NCI-H774 (cell line): ENCODE measurements at regions not wholly inside any gene's neighbourhood (a gene's known extent, or its start where the extent isn't known, plus 50 kb on each side); places are given as distances from the start of the nearest gene placed in this dataset.
"Not testable (repeated sequence)": the region's sequence is repeated elsewhere in the genome, so short reads cannot be mapped to it uniquely, and the experiment has no call there.

Experiments
- DNase-seq: peaks from one replicate; lab custom pipeline; 2025; lab: John Stamatoyannopoulos, UW

DNA sequence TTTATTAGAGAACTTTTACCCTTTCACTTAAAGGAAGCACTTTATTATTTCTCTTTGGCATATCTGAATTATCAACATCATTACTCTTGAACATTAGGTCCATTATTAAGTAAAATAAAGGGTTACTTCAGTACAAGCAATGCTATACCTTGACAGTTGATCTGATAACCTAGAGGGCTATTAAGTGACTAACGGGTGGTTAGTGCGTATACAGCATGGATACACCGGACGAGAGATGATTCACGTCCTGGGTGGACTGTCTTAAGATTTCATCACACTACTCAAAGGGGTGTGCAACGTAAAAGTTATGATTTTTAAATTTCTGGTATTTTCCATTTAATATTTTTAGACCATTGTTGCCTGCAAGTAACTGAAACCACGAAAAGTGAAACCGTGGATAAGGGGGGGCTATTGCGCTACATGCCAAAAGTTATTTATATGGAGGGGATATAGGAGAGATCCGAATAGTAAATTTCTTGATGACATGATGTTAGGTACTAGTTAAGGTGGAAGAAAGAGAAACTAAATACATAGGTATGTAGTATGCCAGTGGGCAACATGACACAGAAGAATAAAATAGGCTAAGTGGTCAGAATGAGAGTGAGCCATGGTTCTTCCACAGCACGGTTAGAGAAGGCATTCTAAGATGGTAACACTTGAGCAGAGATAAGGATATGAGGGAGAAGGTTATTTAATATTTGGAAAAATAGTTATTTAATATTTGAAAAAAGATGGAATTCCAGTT, 230.8 kb upstream of the ANKRD50 start:
- DNase-seq: no peak

DNA sequence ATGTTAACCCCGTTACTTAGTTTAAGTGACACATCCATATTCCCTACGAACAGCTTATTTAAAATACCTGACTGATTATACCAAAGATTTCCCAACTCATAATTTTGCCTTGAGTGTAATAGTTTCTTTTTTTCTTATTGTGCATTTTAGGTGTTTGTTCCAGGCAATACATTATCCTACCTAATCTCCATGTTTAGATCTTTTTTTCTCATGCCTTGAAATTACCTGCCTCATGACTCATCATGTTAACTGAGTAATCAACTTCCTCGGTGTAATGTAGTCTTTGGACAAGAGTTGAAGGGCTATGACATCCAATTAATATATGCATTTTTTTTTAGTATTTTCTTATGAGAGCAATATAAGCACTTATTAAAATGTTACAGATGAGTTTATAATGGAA, 228.7 kb upstream of the ANKRD50 start:
- no peak for DNase-seq

DNA sequence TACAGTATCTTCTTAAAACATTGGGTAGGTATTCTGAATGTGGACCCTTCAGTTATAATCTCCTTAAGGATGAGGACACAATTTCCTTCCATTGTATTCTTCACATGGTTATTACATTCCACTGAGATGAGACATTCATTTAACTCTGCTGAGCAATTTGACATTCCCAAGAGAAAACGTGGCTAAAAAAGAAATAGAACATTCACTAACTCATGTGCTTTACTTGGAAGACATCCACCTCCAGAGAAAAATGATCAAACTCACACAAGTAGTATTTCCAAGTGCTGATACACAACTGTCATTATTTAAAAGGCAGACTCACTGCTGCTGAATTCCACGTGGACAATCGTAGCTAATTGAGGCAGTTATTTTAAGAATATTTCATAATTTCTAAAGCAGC, 227.9 kb upstream of the ANKRD50 start:
- DNase-seq: no peak

GRCh38 chr4:124939908-124940307, 227.4 kb upstream of the ANKRD50 start:
- DNase-seq: no peak

- DNase-seq: no peak
Measured at GRCh38 chr4:124938836-124939235, 226.3 kb upstream of the ANKRD50 start.

GRCh38 chr4:124937993-124938392, 225.5 kb upstream of the ANKRD50 start:
- DNase-seq: no peak

DNA sequence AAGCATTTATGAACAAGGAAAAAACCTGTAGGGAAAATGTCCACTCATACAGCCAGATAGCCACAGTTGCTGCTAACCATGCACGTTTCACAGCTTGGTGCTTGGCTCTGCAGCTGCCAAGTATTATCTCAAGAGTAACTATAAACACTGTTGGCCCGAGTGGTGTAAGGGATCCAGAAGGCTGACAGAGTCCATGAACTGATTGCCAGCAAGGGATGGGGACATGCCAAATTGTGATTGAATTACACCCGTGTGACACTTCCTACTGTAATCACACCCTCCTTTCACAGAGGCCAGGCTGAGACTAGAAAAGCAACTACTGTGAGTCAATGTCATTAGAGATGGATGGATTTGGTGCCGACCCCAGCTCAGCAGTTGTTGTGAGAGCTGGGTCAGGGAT, 223.9 kb upstream of the ANKRD50 start:
- peak; percentile 38 for DNase-seq

GRCh38 chr4:124934916-124935315, 222.4 kb upstream of the ANKRD50 start:
- DNase-seq: no peak

DNA sequence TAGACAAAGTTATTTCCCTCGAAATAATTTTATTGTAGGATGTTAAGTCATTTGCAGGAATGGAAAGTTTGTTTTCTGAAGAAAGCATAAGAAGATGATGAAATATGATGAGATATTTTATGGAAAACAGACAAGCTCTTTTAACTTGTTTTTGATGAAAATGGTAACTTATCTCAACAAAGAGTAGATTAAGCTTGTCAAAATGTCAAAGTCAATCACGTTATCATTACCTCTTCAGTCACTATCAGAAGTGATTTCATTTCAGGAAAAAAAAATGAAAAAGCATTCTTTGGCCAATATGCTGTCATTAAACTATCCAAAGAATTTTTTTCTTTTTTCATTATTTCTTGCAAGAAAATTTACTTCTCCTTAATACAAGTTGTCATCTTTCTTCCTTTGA, 221.0 kb upstream of the ANKRD50 start:
- no peak for DNase-seq

DNA sequence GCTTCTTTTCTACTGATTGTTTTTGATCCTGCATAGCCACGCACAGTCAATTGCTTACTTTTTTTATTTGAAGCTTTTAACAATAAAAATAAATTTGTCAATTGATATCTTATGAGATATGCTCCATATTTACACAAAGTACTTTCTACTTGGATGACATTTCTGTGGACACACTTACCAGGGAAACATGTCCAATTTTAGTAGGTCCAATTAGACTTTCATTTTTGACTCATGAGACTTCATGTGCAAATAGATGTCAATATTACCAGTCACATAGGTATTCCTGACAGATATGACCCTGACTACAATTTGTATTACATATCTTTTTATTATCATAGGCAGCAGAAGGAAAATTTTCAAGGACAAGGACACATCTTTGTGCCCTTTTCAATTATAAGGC, 219.9 kb upstream of the ANKRD50 start:
- DNase-seq: no peak

DNA sequence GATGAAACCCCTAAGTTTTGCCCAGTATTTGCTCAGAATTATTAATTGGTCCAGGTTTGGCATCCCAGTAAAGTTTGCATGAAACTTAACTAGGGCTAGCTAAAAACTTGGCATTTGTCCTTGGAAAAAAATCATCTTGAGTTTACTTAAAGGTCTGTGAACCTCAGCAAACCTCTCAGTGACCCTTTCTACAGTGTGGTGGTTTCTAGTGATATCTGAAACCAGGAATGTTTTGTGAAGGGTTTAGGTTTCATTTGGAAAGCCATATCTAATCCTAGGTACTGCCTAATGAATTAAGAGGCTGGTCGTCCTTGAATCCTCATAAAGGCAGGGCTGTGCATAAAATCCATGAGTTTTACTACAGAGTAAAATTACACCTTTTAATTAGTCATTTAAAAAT, 218.5 kb upstream of the ANKRD50 start:
- DNase-seq: no peak

DNA sequence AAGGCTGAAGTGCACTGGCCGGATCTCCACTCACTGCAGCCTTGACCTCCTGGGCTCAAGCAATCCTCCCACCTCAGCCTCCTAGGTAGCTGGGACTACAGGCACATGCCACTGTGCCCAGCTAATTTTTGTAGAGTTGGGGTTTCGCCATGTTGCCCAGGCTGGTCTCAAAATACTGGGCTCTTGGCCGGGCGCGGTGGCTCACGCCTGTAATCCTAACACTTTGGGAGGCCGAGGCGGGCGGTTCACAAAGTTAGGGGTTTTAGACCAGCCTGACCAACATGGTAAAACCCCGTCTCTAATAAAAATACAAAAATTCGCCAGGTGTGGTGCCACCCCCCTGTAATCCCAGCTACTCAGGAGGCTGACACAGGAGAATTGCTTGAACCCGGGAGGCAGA, 210.2 kb upstream of the ANKRD50 start:
- not testable (repeated sequence) for DNase-seq

DNA sequence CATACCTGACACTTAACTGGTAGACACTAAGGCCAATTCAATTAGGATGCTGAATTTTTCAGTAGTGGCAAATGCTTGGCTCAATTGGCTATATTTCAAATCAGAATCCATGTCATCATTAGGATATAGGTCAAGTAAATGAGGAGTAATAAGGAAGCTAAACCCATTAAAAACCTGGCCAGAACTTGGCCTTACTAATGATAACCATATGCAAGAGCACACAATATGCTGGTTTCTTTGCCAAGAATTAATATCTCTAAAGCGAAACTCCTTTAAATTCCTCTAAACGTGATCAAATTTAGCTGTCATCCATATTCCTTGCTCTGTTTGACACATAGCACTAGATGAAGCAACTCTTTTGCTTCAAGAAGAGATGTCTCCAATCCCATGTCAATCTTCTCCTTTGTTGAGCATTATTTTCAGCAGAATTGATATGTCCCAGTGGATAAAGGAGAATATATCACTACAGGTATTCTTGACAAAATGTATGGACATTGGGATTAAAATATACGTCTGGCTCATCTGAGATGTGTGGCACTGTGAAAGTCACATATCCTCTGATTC, 206.1 kb upstream of the ANKRD50 start:
- DNase-seq: no peak

DNA sequence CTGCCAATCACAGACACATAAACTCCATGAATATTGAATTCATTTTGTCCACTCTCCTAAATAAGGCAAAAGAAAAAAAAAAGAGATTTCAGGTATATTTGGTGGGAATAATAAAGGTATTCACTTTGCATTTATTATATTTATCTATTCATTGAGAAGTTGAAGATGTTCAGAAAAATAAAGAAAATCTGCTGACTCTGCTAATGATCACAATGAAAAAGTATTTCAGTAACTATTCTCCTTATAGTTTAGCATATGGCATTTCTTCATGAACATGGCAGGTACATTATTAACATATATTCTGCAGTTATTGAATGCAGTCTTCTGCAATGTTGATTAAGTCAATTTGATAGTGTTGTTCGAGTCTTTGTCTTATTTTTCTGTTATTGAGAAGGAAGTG, 202.5 kb upstream of the ANKRD50 start:
- DNase-seq: no peak

- DNase-seq: no peak
Measured at GRCh38 chr4:124913237-124913636, 200.7 kb upstream of the ANKRD50 start.

DNA sequence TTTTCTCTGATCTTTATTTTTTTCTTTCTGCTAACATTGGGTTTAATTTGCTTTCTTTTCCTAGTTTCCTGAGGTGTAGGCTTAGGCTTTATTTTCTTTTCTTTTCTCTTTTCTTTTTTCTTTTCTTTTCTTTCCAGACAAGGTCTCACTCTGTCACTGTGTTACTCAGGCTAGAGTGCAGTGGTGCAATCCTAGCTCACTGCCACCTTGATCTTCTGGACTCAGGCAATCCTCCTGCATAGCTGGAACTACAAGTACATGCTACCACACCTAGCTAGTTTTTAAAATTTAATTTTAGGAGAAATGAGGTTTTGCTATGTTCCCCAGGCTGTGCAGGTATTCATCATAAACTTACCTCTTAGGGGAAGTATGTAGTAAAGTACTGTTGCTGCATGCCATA, 197.8 kb upstream of the ANKRD50 start:
- DNase-seq: no peak

DNA sequence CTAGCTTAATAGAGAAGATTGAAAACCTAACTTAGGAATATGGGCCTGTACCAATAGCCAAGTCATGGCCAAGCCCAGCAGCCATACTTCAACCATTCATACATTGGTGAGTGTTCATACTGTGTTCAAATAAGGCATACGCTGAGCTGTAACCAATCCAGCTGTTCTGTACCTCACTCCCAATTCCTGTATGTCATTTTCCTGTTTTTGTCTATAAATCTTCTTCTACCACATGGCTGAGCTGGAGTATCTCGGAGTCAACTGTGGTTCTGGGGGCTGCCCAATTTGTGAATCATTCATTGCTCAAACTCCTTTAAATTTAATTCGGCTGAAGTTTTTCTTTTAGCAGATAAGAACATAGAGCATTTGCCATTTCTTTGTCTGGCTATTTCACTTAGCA, 195.3 kb upstream of the ANKRD50 start:
- DNase-seq: no peak

GRCh38 chr4:124905441-124905840, 192.9 kb upstream of the ANKRD50 start:
- DNase-seq: no peak

DNA sequence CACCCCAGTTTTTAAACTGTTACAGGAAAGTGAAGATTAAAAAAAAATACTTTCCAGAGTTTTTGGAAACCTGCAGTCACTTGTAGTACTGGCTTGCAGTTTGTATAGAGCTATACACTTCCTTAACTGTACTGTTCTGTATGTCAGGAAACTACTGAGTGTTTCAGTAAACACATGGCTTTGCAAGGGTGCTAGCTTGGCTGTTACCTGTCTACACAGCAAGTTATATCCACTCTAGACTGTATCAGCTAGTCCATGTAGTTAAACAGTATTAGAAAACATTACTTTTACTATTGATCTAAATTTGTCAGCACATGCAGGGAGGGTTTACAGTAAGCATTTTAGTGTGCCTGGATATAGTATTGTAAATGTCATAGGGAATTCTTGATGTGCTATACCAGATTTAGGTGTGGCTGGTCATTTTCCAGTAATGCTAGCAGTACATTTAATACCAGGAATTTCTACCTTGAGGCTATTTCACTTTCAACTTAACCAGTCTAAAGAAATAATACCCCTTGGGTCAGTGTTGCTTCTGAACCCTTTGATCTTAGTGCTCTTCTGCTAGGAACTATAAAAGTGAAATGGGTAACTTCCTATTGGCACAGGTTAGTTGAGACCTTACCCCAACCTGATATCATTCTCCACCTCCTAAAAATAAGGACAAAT, 192.3 kb upstream of the ANKRD50 start:
- no peak for DNase-seq

GRCh38 chr4:124903995-124904722, 191.6 kb upstream of the ANKRD50 start:
- peak; percentile 6 for DNase-seq

DNA sequence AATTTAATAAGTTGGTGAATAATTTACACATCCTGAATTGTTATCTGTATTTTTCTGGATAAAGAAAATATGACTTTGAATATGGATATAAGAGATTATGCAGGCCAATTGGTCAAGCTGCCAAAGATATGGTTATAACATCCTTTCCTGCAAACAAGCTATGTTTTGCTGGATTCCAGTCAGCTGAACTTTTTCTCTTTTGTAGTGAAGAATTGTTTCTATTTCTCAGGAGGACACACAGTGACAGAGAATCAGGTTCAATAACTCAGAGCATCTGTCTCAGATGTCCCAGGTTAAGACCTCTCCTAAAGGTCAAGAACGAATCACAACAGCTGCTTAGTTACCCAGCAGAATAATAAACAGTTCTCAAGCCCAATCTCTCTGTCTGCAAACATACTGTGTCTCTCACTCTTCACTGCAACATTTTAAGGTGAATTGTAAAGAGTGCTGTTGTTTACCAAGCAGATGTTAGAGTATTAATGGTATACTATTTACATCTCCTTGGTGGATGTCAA, 189.5 kb upstream of the ANKRD50 start:
- DNase-seq: no peak

DNA sequence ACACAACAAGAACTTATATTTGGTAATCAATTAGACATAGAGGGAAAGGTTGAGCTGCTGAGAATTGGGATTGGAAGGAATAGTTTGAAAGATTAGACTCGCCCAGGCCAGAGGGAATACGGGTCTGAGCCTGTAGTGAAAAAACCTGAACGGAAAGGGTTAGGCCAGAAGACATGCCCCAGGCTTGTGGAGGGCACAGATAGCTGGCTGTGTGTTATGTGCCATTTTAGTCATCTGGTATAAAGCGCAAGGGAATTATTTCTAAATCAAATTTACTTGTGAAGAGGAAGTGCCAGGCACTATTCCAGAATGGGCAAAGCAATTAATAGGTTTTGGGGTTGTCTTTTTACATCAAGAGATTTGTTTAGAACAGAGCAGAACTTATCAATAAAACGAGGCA, 187.5 kb upstream of the ANKRD50 start:
- DNase-seq: no peak

GRCh38 chr4:124890522-124890921, 178.0 kb upstream of the ANKRD50 start:
- DNase-seq: no peak
